ENCODE measurements at regions not wholly inside any gene's neighbourhood (a gene's known extent, or its start where the extent isn't known, plus 50 kb on each side); places are given as distances from the start of the nearest gene placed in this dataset.
"Not testable (repeated sequence)": the region's sequence is repeated elsewhere in the genome, so short reads cannot be mapped to it uniquely, and the experiment has no call there.

- DNase-seq, result peak in 1 of 5 experiments; percentile 87
Measured at GRCh38 chr3:112736805-112737566, 96.0 kb upstream of the CCDC80 start.

DNA sequence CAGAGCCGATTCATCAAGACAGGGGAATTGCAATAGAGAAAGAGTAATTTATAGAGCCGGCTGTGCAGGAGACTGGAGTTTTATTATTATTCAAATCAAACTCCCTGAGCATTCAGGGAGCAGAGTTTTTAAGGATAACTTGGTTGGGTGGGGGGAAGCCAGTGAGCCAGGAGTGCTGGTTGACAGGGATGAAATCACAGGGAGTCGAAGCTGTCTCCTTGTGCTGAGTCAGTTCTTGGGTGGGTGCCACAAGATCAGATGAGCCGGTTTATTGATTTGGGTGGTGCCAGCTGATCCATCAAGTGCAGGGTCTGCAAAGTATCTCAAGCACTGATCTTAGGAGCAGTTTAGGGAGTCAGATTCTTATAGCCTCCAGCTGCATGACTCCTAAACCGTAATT lies 95.4 kb upstream of the CCDC80 start:
- DNase-seq, result no peak

GRCh38 chr3:112735926-112736325 lies 95.0 kb upstream of the CCDC80 start:
- DNase-seq, result peak in 1 of 5 experiments; percentile 41

DNA sequence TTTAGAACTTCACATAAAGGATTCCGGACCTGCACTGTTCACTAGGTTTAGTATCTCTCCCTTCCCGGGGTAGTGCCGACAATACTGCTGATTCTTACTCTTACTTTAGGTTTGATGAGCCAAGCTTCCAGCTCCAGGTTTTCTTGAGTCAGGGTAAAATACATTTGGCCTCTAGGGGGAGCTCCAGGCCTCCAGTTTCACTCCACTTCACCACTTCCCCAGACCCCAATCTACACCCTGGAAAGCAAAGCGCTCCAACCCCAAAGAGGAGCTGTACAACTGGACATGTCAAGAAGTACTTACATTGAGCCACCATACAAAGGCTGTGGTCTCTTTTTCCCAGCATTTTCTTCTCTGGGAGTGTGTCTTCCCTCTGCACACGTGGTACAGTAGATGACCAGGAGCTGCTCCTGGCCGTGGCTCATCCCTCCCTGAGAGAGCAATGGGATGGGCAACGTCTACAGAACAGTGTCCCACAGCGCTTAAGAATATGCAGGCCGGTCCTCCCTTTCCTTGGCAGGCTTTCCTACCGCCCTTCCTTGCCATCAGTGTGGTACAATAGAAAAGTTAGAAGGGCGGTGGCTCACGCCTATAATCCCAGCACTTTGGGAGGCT lies 93.9 kb upstream of the CCDC80 start:
- peak in 4 of 5 experiments; percentile 38 to 77 (median 44) for DNase-seq

- DNase-seq, result peak in 1 of 5 experiments; percentile 23
Measured at GRCh38 chr3:112734171-112734570, 93.2 kb upstream of the CCDC80 start.

GRCh38 chr3:112730210-112730609 lies 89.3 kb upstream of the CCDC80 start:
- DNase-seq, result peak in 1 of 5 experiments; percentile 44

- no peak for DNase-seq
Measured at GRCh38 chr3:112721231-112721630, 80.3 kb upstream of the CCDC80 start.

DNA sequence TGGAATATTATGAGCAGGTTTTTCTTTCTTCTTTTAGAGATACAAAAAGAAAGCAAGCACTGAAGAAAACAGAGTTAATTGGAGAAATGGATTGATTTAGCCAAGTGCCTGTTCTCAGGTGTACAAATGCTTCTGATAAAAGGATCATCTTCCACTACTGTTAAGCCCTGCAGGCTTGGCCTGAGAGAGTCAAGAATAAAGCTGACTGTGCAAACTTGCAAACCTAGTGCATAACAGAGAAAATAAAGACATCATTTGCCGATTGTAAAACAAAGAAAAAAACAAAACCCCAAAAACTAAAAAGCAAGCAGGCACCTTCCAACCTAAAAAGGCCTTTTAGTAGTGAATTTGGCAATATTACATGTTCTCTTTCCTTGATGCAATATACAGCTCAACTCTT lies 78.0 kb upstream of the CCDC80 start:
- no peak for DNase-seq

DNA sequence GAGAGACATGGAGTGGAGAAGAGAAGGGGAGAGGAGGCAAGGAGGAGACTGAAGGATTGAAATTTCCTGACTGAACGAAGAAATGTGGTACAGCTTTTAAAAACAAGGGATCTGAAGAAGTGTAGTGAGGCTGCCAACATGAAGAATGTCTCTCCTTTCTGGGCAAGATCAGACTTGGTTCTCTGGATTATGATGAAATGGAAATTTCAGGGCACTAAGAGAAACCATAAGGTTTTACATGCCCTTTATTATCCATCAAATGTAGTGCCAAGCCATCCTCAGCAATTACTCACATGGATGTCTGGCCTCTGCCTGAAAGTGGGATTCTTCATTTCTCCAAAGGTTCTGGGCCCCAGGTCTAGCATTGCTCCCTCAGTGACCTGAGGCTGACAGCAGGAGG lies 77.6 kb upstream of the CCDC80 start:
- no peak for DNase-seq

GRCh38 chr3:112709911-112710310 lies 69.0 kb upstream of the CCDC80 start:
- no peak for DNase-seq

- no peak for DNase-seq
Measured at GRCh38 chr3:112699436-112699978, 58.6 kb upstream of the CCDC80 start.

DNA sequence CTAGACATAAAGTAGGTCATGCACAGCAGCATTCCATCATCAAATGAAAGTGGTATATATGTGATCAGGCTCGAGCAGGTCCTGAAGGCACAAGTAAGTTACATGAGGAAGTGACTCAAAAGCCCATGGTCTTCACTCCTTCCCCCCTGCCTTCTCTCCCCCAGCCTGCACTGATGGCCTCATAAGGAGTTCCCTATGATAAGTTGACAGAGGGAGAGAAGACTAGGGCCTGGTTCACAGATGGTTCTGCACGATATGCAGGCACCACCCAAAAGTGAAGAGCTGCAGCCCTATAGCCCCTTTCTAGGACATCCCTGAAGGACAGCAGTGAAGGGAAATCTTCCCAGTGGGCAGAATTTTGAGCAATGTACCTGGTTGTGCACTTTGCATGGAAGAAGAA lies 57.5 kb upstream of the CCDC80 start:
- not testable (repeated sequence) for DNase-seq

DNA sequence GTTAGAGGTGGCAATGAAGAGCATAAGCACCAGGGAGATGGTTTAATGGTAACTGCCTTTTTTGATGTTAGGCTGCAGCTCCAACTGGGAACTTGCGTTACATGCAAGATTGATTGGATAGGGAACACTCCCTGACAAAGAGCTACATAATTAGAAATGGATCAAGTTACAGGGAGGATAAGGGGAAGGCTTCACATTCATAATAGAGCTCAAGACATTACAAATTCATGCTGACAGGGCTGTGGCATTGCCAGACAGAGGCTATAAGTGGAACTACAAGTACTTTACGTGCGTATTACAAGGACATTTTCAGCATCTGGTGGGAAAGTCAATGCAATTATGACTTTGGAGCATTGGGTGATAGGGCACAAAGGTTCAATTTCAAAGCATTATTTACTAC lies 55.3 kb upstream of the CCDC80 start:
- DNase-seq, result not testable (repeated sequence)

DNA sequence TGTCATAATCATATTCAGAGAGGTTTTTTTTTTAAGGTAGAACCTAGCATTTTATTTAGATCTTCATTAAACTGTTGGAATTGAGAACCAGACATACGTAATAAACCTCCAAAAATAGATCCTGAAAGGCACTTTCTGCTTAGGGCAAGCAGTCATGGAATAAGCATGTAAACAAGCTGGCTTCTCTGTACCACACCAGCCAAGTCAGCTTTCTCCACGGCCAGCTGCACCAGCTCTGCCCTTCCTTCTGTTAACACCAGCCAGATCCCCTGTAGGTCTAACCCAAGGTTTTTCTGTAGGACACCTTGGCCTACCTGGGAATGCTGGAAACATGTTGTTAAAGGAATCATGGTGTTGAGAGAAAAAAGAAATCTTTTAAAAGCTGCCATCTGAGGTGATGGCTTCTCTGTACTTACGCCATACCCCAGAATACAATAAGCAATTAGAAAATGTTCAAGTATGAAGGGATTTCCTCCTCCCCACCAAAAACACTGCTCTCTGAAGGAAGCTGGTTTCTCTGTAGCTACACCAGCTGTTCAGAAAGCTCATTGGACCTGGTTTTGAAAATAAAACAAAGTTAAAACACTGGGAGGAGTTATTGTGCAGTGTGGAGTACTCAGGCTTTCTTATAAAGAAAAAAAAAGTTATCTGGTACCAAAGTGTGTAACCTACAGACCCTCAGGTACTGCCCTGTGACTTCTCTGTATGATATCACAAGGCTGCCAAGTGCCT lies 54.6 kb upstream of the CCDC80 start:
- DNase-seq, result not testable (repeated sequence)

- DNase-seq, result not testable (repeated sequence)
Measured at GRCh38 chr3:112694906-112695305, 54.0 kb upstream of the CCDC80 start.

DNA sequence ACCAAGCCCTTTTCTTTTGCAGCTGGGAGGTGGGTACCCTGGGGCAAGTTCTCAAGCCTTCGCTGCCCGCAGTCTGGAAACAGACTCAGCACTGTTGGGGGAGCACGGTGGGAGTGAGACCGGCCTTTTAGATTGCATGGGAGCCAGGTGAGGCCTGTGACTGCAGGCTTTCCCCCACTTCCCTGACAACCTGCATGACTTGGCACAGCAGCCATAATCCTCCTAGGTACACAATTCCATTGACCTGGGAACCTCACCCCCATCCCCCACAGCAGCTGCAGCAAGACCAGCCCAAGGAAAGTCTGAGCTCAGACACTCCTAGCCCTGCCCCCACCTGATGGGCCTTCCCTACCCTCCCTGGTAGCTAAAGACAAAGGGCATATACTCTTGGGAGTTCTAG lies 52.2 kb upstream of the CCDC80 start:
- DNase-seq, result no peak

All from T-helper 2 cell (primary cell).